Chondrocyte (in vitro differentiated cells): ENCODE measurements at regions not wholly inside any gene's neighbourhood (a gene's known extent, or its start where the extent isn't known, plus 50 kb on each side); places are given as distances from the start of the nearest gene placed in this dataset.

Experiments used
- DNase-seq: peaks from one replicate; pipeline ENCODE4 v3.0.0; 2021; ENCODE audit warnings: mixed read lengths, low spot score
- H3K27ac Mint-ChIP-seq: one replicate; pipeline ENCODE4 v1.8.0; 2021; ENCODE audit warnings: mild to moderate bottlenecking, moderate library complexity, mixed read lengths; ENCODE audit not compliant: unreplicated experiment
- H3K27me3 Mint-ChIP-seq: 2 replicates; pipeline ENCODE4 v1.8.0; 2021; ENCODE audit warnings: low read depth, mixed read lengths
- H3K36me3 Mint-ChIP-seq: 2 replicates; pipeline ENCODE4 v1.8.0; 2021; ENCODE audit warnings: low read depth, mixed read lengths
- H3K4me1 Mint-ChIP-seq: 2 replicates; pipeline ENCODE4 v1.8.0; 2021; ENCODE audit warnings: low read depth, mild to moderate bottlenecking, mixed read lengths
- H3K4me3 Mint-ChIP-seq: one replicate; pipeline ENCODE4 v1.8.0; 2021; ENCODE audit warnings: mild to moderate bottlenecking, moderate library complexity, mixed read lengths; ENCODE audit not compliant: unreplicated experiment
- H3K9me3 Mint-ChIP-seq: 2 replicates; pipeline ENCODE4 v1.8.0; 2021; ENCODE audit warnings: low read depth, mixed read lengths
- TF ChIP-seq, protein P1 (sequence below): fragments of 200-600 bp; sonication (generic); IDR thresholded peaks from 2 replicates; pipeline ENCODE4 v1.5.0; 2021; ENCODE audit warnings: antibody characterized with exemption, mild to moderate bottlenecking, moderate library complexity

DNA sequence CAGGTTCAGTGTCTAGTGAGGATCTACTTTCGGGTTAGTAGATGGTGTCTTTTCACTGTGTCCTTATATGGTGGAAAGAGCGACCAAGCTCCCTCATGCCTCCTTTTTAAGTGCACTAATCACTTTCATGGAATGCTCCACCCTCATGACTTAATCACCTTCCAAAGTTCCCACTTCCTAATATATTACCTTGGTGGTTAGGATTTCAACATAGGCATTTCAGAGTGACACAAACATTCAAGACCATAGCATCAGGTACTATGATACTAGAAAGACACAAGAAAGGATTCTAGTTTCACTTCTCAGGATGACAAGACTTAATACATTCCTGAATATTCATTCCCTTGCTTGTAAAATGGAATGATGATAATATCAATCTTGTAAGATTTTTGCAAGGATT is 119.1 kb upstream of the FAM3C start:
- H3K9me3 Mint-ChIP-seq: peaks cover 11% of the 10 kb centered on the region
- no peak for DNase-seq
- H3K4me1 Mint-ChIP-seq: peaks cover 5% of the 10 kb centered on the region
- no peaks in the 10 kb centered on the region for H3K27me3 Mint-ChIP-seq
- H3K27ac Mint-ChIP-seq: no peak overlapping the region
- H3K36me3 Mint-ChIP-seq: peaks cover 3% of the 10 kb centered on the region
- H3K4me3 Mint-ChIP-seq: no peak overlapping the region
- TF ChIP-seq, protein P1, sequence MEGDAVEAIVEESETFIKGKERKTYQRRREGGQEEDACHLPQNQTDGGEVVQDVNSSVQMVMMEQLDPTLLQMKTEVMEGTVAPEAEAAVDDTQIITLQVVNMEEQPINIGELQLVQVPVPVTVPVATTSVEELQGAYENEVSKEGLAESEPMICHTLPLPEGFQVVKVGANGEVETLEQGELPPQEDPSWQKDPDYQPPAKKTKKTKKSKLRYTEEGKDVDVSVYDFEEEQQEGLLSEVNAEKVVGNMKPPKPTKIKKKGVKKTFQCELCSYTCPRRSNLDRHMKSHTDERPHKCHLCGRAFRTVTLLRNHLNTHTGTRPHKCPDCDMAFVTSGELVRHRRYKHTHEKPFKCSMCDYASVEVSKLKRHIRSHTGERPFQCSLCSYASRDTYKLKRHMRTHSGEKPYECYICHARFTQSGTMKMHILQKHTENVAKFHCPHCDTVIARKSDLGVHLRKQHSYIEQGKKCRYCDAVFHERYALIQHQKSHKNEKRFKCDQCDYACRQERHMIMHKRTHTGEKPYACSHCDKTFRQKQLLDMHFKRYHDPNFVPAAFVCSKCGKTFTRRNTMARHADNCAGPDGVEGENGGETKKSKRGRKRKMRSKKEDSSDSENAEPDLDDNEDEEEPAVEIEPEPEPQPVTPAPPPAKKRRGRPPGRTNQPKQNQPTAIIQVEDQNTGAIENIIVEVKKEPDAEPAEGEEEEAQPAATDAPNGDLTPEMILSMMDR: no peak

DNA sequence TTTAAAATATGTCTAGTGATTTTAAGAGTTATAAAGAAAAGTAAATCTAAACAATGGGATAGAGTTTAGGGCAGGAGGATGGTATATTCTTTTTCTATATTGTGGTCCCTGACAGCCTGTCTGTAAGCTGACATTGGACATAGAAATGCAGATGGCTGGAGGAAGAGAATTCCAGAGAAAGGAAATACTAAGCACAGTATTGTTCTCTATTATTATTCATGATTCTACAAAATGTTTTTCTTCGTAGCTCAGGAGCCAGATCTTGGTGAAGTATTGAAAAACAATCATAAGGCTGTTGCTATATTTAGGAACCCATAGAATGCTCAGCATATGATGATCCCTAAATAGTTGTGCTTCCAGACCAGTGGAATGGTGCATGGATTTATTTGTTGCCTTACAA is 117.0 kb upstream of the FAM3C start:
- peaks cover 5% of the 10 kb centered on the region for H3K36me3 Mint-ChIP-seq
- no peak for DNase-seq
- H3K27me3 Mint-ChIP-seq: no peaks in the 10 kb centered on the region
- H3K9me3 Mint-ChIP-seq: peaks cover 15% of the 10 kb centered on the region
- H3K4me3 Mint-ChIP-seq: no peak overlapping the region
- TF ChIP-seq, protein P1: no peak
- peaks cover 4% of the 10 kb centered on the region for H3K4me1 Mint-ChIP-seq
- no peak overlapping the region for H3K27ac Mint-ChIP-seq

DNA sequence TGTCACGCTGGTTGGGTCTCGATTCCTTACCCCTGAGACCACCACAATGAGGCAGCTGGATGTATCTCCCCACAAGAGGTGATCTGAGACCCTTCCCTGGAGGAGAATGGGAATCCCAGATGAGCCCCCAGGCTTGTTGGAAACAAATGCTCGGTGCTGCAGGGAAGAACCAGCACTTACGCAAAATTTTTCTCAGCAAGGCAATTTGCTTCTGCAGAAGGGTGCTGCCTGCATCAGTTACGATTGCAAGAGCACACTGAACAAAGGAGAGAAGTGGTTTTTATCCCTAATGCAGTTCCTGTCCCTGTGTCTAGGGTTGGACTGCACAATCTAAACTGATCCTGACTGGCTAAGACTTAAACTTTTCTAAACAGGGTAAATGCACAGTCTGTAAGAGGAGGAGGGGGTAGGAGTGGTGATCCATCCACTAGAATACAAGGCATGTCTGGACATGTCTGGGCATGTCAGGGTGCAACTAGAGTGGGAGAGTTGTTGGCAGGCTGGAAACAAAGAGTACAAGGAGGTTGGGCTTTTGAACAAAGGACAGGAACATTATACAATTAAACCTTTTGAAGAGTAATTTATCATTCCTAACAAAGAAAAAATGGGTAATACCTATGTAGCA is 114.9 kb upstream of the FAM3C start:
- Mint-ChIP-seq H3K27me3 (no peaks in the 10 kb centered on the region), H3K4me3 (peak overlapping the region; percentile 72), H3K36me3 (peaks cover 11% of the 10 kb centered on the region), H3K9me3 (peaks cover 27% of the 10 kb centered on the region), H3K27ac (peak overlapping the region; percentile 89), H3K4me1 (peaks cover 6% of the 10 kb centered on the region)
- no peak for DNase-seq
- TF ChIP-seq, protein P1: no peak

DNA sequence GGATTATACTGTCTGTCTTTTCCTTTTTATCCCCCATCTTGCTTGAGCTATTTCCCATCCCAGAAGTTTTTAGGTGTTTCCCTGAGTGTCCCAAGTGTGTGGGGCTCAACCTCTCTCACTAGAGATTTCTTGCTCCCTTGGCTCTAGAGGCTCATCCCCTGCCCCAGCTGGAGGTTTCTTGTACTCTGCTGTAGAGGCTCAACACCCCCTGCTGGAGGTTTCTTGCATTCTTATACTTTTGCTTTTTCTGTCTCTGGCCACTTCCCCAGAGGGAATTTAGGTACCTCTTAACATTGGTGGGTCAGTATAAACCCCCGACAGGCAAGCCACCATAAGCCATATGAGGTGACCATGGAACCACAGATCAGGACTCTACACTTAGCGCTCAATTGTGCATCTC is 114.2 kb upstream of the FAM3C start:
- H3K4me3 Mint-ChIP-seq: peak overlapping the region; percentile 72

DNA sequence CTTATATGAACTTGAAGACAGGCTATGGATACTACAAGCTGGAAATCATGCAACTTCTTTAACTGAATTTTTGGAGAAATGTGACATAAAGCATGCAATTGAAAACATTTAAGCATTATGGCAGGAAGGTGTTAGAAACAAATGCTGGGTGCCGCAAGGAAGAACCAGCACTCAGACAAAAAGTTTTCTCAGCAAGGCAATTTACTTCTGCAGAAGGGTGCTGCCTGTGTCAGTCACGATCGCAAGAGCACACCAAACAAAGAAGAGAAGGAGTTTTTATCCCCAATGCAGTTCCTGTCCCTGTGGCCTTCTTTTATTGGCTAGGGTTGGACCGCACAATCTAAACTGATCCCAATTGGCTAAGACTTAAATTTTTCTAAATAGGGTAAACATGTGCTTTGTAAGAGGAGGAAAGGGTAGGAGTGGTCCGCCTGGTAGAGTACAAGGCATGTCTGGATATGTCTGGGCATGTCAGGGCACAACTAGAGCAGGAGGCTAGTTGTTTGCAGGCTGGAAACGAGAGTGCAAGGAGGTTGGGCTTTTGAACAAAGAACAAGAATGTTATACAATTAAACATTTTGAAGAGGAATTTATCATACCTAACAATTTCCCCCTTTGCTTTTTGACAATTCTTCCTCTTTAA is 109.6 kb upstream of the FAM3C start:
- H3K36me3 Mint-ChIP-seq: peaks cover 14% of the 10 kb centered on the region
- H3K27ac Mint-ChIP-seq: peak overlapping the region; percentile 95
- TF ChIP-seq, protein P1: no peak
- H3K4me1 Mint-ChIP-seq: peaks cover 30% of the 10 kb centered on the region
- H3K4me3 Mint-ChIP-seq: peak overlapping the region; percentile 72
- H3K27me3 Mint-ChIP-seq: no peaks in the 10 kb centered on the region
- peaks cover 29% of the 10 kb centered on the region for H3K9me3 Mint-ChIP-seq
- no peak for DNase-seq

More for the DNA sequence above, 114.2 kb upstream of the FAM3C start:
- Mint-ChIP-seq H3K27me3 (no peaks in the 10 kb centered on the region), H3K27ac (peak overlapping the region; percentile 89), H3K9me3 (peaks cover 32% of the 10 kb centered on the region), H3K4me1 (peaks cover 13% of the 10 kb centered on the region), H3K36me3 (peaks cover 15% of the 10 kb centered on the region)
- DNase-seq: no peak
- TF ChIP-seq, protein P1: peak; percentile 62
